PC-3 (cell line): ENCODE measurements at regions not wholly inside any gene's neighbourhood (a gene's known extent, or its start where the extent isn't known, plus 50 kb on each side); places are given as distances from the start of the nearest gene placed in this dataset.

ENCODE experiments used
- ATAC-seq: fragments of 200-7000 bp; cut with Tn5 transposase; 2 replicates; pipeline ENCODE4 v1.9.1; 2020; ENCODE audit warnings: mild to moderate bottlenecking, moderate library complexity
- BruUV-seq: library from RNA; stranded (reverse); fragments of 400-500 nt; replicated peaks from 2 replicates; lab custom pipeline; 2021; lab: Mats Ljungman, UMichigan
- CTCF ChIA-PET: fragments of 300-600 bp; sonication (Branson Sonifier 250); formaldehyde crosslinking; loops from one replicate; lab custom pipeline; 2022; ENCODE audit warnings: antibody characterized with exemption; lab: Charles Lee
- POLR2A ChIA-PET: fragments of 300-600 bp; sonication (Branson Sonifier 250); formaldehyde crosslinking; loops from one replicate; lab custom pipeline; 2022; ENCODE audit warnings: antibody characterized with exemption; ENCODE audit not compliant: unreplicated experiment; lab: Charles Lee
- DNase-seq: peaks from one replicate; pipeline ENCODE4 v3.0.0-alpha.2; 2015
- H2AFZ ChIP-seq: fragments of 300-600 bp; sonication (generic); 2 replicates; pipeline ENCODE4 v1.6.0; 2016; ENCODE audit warnings: antibody characterized with exemption, low read length
- H3F3A ChIP-seq: fragments of 300-600 bp; sonication (generic); one replicate; pipeline ENCODE4 v1.6.0; 2017; ENCODE audit warnings: antibody characterized with exemption, low read length, control low read depth, mild to moderate bottlenecking; ENCODE audit not compliant: unreplicated experiment
- H3K27ac ChIP-seq: fragments of 300-600 bp; sonication (generic); 2 replicates; pipeline ENCODE4 v1.5.1; 2016; ENCODE audit warnings: mild to moderate bottlenecking, low read length
- H3K27me3 ChIP-seq: fragments of 300-600 bp; sonication (generic); 2 replicates; pipeline ENCODE4 v1.6.1; 2016; ENCODE audit warnings: low read length, mixed read lengths
- H3K36me3 ChIP-seq: fragments of 300-600 bp; sonication (generic); 2 replicates; pipeline ENCODE4 v1.6.1; 2016; ENCODE audit warnings: low read depth, mixed run types, low read length, mixed read lengths
- H3K4me1 ChIP-seq: fragments of 300-600 bp; sonication (generic); 2 replicates; pipeline ENCODE4 v1.5.1; 2016; ENCODE audit warnings: low read length; ENCODE audit not compliant: insufficient read depth
- H3K4me2 ChIP-seq: fragments of 300-600 bp; sonication (generic); 2 replicates; pipeline ENCODE4 v1.6.0; 2016; ENCODE audit warnings: low read length
- H3K4me3 ChIP-seq: fragments of 300-600 bp; sonication (generic); 2 replicates; pipeline ENCODE4 v1.5.1; 2016; ENCODE audit warnings: mild to moderate bottlenecking, low read length, mixed read lengths
- H3K79me2 ChIP-seq: fragments of 300-600 bp; sonication (generic); 2 replicates; pipeline ENCODE4 v1.6.1; 2017; ENCODE audit warnings: low read length, mixed read lengths
- H3K9ac ChIP-seq: fragments of 300-600 bp; sonication (generic); 2 replicates; pipeline ENCODE4 v1.6.0; 2016; ENCODE audit warnings: mild to moderate bottlenecking, low read length
- H3K9me2 ChIP-seq: fragments of 300-600 bp; sonication (generic); replicated peaks from 2 replicates; pipeline ENCODE4 v1.6.1; 2016; ENCODE audit warnings: mixed run types, low read length, mixed read lengths
- H3K9me3 ChIP-seq: fragments of 300-600 bp; sonication (generic); 2 replicates; pipeline ENCODE4 v1.6.1; 2016; ENCODE audit warnings: low read length, mixed read lengths
- H4K20me1 ChIP-seq: fragments of 300-600 bp; sonication (generic); 2 replicates; pipeline ENCODE4 v1.6.1; 2016; ENCODE audit warnings: low read length, mixed read lengths
- EZH2 ChIP-seq: fragments of 300-600 bp; sonication (generic); IDR thresholded peaks from one replicate; pipeline ENCODE4 v1.6.1; 2017; ENCODE audit warnings: antibody characterized with exemption, mild to moderate bottlenecking, low read length; ENCODE audit not compliant: unreplicated experiment
- EZH2phosphoT487 ChIP-seq: fragments of 300-600 bp; sonication (generic); IDR thresholded peaks from 2 replicates; pipeline ENCODE4 v1.6.1; 2018; ENCODE audit warnings: mild to moderate bottlenecking, antibody characterized with exemption, low read length, borderline replicate concordance
- intact Hi-C: fragments of 100-400 bp; cut with micrococcal nuclease; formaldehyde crosslinking; loops from 2 replicates; pipeline ENCODE4 v1.9.0; 2023
- TF ChIP-seq, protein P1 (sequence below): fragments of 300-600 bp; sonication (generic); conservative IDR thresholded peaks from 2 replicates; pipeline ENCODE4 v1.5.1; 2017; ENCODE audit warnings: antibody characterized with exemption, low read depth, mild to moderate bottlenecking, low read length

DNA sequence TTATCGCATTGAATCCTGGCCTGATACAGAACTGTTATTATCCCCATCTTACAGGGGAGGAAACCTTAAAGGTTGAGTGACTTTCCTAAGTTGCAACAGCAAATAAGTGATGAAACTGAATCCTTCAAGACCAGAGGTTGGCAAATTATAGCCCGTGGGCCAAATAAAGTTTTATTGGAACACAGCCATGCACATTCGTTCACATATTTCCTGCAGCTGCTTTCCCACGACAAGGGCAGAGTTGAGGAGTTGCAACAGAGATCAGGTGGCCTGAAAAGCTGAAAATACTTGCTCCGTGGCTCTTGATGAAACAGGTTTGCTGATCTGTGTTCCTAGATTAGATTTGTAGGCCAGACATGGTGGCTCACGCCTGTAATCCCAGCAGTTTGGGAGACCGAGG is 126.7 kb downstream of the PHETA1 start:
- ChIA-PET POLR2A (interaction anchor here (0.5 kb wide), 1 partner anchor 185 kb away, joined by 4 read pairs; no protein-coding TSS in a partner anchor), CTCF (no interaction called here)
- intact Hi-C loops: no loop called here
- no peaks in the 10 kb centered on the region for H3K9me3 ChIP-seq
- H3F3A ChIP-seq: no peaks in the 10 kb centered on the region
- H3K79me2 ChIP-seq: no peaks in the 10 kb centered on the region
- no peak for TF ChIP-seq EZH2phosphoT487
- BruUV-seq: no TSS peak
- no peak overlapping the region for H3K9ac ChIP-seq
- DNase-seq (no peak), ATAC-seq (no peak)
- H3K27ac ChIP-seq: no peak overlapping the region
- H3K4me1 ChIP-seq: no peaks in the 10 kb centered on the region
- no peaks in the 10 kb centered on the region for H3K9me2 ChIP-seq
- no peak overlapping the region for H3K4me3 ChIP-seq
- peaks cover 34% of the 10 kb centered on the region for H3K27me3 ChIP-seq
- H4K20me1 ChIP-seq: no peaks in the 10 kb centered on the region
- no peak overlapping the region for H3K4me2 ChIP-seq
- no peaks in the 10 kb centered on the region for H3K36me3 ChIP-seq
- H2AFZ ChIP-seq: no peak overlapping the region

DNA sequence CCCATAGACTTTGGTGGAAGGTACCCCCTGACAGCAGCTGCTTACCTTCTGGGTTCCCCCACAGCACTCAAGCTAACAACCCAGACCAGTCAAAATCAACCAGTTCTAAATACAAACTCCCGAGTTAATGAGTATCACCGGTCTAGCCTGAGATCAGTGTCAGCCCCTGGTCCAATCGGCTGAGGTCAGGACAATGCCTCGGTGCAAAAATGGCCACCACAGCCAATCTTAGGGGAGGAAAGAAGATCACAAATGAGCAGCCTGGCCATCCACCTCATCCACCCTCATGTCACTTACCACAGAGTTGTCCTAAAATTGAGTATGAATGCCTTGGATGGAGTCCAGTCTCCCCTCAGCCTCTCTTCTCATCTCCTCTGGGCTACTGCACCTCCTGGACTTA is 128.5 kb downstream of the PHETA1 start:
- no peak for ATAC-seq
- intact Hi-C loops: no loop called here
- BruUV-seq: no TSS peak
- Histone ChIP-seq H3K27me3 (peaks cover 30% of the 10 kb centered on the region), H3K27ac (no peak overlapping the region), H3K9me3 (no peaks in the 10 kb centered on the region), H3K9me2 (no peaks in the 10 kb centered on the region), H3K79me2 (no peaks in the 10 kb centered on the region), H3K4me2 (no peak overlapping the region), H3K36me3 (no peaks in the 10 kb centered on the region), H2AFZ (no peak overlapping the region), H3F3A (no peaks in the 10 kb centered on the region), H3K9ac (no peak overlapping the region), H3K4me3 (no peak overlapping the region), H4K20me1 (no peaks in the 10 kb centered on the region), H3K4me1 (no peaks in the 10 kb centered on the region)
- no peak for TF ChIP-seq EZH2
- TF ChIP-seq, protein P1, sequence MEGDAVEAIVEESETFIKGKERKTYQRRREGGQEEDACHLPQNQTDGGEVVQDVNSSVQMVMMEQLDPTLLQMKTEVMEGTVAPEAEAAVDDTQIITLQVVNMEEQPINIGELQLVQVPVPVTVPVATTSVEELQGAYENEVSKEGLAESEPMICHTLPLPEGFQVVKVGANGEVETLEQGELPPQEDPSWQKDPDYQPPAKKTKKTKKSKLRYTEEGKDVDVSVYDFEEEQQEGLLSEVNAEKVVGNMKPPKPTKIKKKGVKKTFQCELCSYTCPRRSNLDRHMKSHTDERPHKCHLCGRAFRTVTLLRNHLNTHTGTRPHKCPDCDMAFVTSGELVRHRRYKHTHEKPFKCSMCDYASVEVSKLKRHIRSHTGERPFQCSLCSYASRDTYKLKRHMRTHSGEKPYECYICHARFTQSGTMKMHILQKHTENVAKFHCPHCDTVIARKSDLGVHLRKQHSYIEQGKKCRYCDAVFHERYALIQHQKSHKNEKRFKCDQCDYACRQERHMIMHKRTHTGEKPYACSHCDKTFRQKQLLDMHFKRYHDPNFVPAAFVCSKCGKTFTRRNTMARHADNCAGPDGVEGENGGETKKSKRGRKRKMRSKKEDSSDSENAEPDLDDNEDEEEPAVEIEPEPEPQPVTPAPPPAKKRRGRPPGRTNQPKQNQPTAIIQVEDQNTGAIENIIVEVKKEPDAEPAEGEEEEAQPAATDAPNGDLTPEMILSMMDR: no peak
- TF ChIP-seq EZH2phosphoT487: no peak
- ChIA-PET POLR2A (no interaction called here), CTCF (no interaction called here)
- DNase-seq: no peak

DNA sequence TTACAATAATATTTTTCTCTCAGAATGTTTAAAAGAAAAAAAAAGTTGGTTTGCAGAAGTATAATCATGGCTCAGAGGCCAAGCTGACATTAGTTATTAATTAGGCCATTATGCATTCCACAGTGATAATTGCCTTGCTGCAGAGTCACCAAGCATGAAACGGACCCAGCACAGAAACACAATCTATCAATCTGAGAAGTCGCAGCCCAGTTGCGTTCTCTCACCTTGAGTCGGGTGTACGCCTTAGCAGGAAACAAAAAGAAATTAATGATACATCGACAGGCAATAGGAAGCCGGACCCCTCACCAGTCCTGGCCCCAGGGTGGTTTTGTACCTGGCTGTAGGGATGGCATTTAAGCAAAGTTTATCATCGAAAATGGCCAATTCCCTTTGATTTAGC is 129.7 kb downstream of the PHETA1 start:
- Histone ChIP-seq H4K20me1 (no peaks in the 10 kb centered on the region), H3K27ac (no peak overlapping the region), H2AFZ (no peak overlapping the region), H3F3A (no peaks in the 10 kb centered on the region), H3K4me1 (no peaks in the 10 kb centered on the region), H3K36me3 (no peaks in the 10 kb centered on the region), H3K9me2 (no peaks in the 10 kb centered on the region), H3K4me2 (no peak overlapping the region), H3K27me3 (peaks cover 35% of the 10 kb centered on the region), H3K4me3 (no peak overlapping the region), H3K9me3 (no peaks in the 10 kb centered on the region), H3K9ac (no peak overlapping the region), H3K79me2 (no peaks in the 10 kb centered on the region)
- ChIA-PET CTCF (no interaction called here), POLR2A (no interaction called here)
- TF ChIP-seq EZH2phosphoT487 (no peak), EZH2 (no peak)
- TF ChIP-seq, protein P1: no peak
- ATAC-seq (no peak), DNase-seq (no peak)
- intact Hi-C loops: no loop called here
- no TSS peak for BruUV-seq
